ENCODE measurements at regions not wholly inside any gene's neighbourhood (a gene's known extent, or its start where the extent isn't known, plus 50 kb on each side); places are given as distances from the start of the nearest gene placed in this dataset.
A peak's percentile ranks its signal among the peaks of the same experiment; 100 is the strongest.
"Not testable (repeated sequence)": the region's sequence is repeated elsewhere in the genome, so short reads cannot be mapped to it uniquely, and the experiment has no call there.

DNA sequence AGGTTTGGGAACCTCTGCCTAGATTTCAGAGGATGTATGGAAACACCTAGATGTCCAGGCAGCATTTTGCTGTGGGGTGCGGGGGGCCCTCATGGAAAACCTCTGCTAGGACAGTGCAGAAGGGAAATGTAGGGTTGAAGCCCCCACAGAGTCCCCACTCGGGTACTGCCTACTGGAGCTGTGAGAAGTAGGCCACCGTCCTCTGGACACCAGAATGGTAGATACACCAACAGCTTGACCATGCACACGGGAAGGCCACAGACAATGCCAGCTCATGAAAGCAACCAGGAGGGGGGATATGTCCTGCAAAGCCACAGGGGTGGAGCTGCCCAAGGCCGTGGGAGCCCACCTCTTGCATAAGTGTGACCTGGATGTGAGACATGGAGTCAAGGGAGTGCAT lies 1336.5 kb downstream of the SPATA31A7 start:
- not testable (repeated sequence) for H3K4me3 ChIP-seq; H3K27ac ChIP-seq (ENCODE audit: low read depth in 1 of 2, low read length in 1 of 2); H3K9ac ChIP-seq (ENCODE audit: insufficient read depth in 1 of 2, low read length in 2 of 2); H3K9me3 ChIP-seq (ENCODE audit: control insufficient read depth in 4 of 4, insufficient read depth in 3 of 4, low read length in 3 of 4); DNase-seq; H3K36me3 ChIP-seq (ENCODE audit: control insufficient read depth in 4 of 4, insufficient read depth in 4 of 4, low read length in 4 of 4); H3K27me3 ChIP-seq (ENCODE audit: control insufficient read depth in 3 of 3, insufficient read depth in 3 of 3, low read length in 2 of 3); H3K4me1 ChIP-seq (ENCODE audit: control insufficient read depth in 5 of 5, insufficient read depth in 5 of 5, low read length in 5 of 5); ATAC-seq (ENCODE audit: insufficient read depth, low FRiP score)
- WGBS, 2 donors, result 84 to 87% methylated on average over 4 of the region's 5 CpGs

DNA sequence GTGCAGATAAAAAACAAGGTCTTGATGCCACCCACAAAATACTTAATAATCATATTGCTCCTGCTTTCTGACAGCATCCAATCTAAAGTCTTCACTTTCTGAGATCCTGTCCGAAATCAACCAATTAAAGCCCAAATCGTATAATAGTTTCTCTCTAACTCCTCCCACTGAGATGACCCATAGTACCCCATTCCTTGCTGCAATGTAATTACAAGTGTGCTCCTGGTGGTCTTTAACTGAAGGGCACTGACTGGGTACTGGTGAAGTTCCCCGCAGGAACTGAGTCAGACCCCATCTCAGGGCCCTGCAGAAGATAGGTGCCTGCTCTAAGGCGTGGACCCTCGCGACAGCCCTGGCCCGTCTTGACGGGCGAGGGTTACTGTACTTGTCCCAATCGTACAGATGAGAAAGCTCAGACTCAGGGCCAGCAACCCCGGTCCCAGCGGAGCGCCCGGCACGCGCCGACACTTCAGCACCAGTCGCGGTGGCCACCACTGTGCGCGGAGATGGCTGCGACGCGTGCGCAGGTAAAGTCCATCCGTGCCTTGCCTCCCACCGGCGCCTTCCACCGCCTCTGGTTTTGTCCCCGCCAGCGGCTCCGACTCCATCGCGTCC lies 1342.4 kb downstream of the SPATA31A7 start:
- H3K9ac ChIP-seq (ENCODE audit: insufficient read depth in 1 of 2, low read length in 2 of 2); H3K27ac ChIP-seq (ENCODE audit: low read depth in 1 of 2, low read length in 1 of 2); H3K4me1 ChIP-seq (ENCODE audit: control insufficient read depth in 5 of 5, insufficient read depth in 5 of 5, low read length in 5 of 5); H3K9me3 ChIP-seq (ENCODE audit: control insufficient read depth in 4 of 4, insufficient read depth in 3 of 4, low read length in 3 of 4); H3K36me3 ChIP-seq (ENCODE audit: control insufficient read depth in 4 of 4, insufficient read depth in 4 of 4, low read length in 4 of 4); H3K27me3 ChIP-seq (ENCODE audit: control insufficient read depth in 3 of 3, insufficient read depth in 3 of 3, low read length in 2 of 3); ATAC-seq (ENCODE audit: insufficient read depth, low FRiP score); DNase-seq; H3K4me3 ChIP-seq: not testable (repeated sequence)
- WGBS, 2 donors, result 3 to 33% methylated on average over 1 to 7 of the region's 34 CpGs

DNA sequence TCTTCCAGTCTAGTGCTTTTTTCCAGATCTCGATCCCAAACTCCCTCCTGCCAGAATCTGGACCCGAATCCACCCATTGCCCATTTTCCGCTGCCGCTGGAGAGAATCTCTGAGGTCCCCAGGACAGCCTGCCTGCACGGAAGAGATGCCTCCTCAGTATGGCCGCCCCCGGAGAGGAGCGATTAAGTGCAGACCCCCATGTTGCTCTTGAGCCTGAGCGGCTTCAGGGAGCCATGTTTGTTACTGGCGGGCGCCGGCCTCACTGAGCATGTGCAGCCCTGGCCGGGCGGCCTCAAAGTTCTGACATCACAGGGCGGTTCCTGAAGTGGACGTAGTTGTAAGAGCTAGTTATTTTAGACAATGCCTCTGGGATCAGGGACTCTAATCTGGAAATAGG lies 1342.9 kb downstream of the SPATA31A7 start:
- not testable (repeated sequence) for H3K9ac ChIP-seq (ENCODE audit: insufficient read depth in 1 of 2, low read length in 2 of 2); H3K4me1 ChIP-seq (ENCODE audit: control insufficient read depth in 5 of 5, insufficient read depth in 5 of 5, low read length in 5 of 5); H3K27ac ChIP-seq (ENCODE audit: low read depth in 1 of 2, low read length in 1 of 2); H3K9me3 ChIP-seq (ENCODE audit: control insufficient read depth in 4 of 4, insufficient read depth in 3 of 4, low read length in 3 of 4); DNase-seq; H3K27me3 ChIP-seq (ENCODE audit: control insufficient read depth in 3 of 3, insufficient read depth in 3 of 3, low read length in 2 of 3); H3K4me3 ChIP-seq; H3K36me3 ChIP-seq (ENCODE audit: control insufficient read depth in 4 of 4, insufficient read depth in 4 of 4, low read length in 4 of 4); ATAC-seq (ENCODE audit: insufficient read depth, low FRiP score)
- WGBS, 2 donors, result 0 to 20% methylated on average over 2 to 8 of the region's 16 CpGs

DNA sequence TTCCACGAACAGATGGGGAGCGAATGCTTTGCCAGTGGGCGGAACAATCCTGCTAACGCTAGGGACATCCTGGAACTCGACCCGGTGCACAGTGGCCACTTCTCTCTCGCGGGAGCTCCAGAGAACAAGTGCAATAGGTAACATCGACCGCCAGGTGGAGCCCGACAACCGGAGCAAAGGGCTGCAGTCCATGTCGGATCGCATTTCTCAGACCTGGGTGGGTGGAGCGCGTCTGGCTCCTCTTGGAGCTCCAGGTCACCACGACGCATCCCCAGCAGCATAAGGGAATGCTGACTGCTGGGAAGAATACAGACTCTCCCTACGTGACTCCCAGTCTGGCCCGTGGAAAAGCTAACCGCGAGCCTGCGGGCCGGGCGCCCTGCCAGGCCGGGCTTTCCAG lies 1360.7 kb downstream of the SPATA31A7 start:
- not testable (repeated sequence) for H3K27ac ChIP-seq (ENCODE audit: low read depth in 1 of 2, low read length in 1 of 2); H3K4me3 ChIP-seq; DNase-seq; H3K9me3 ChIP-seq (ENCODE audit: control insufficient read depth in 4 of 4, insufficient read depth in 3 of 4, low read length in 3 of 4); H3K4me1 ChIP-seq (ENCODE audit: control insufficient read depth in 5 of 5, insufficient read depth in 5 of 5, low read length in 5 of 5); H3K27me3 ChIP-seq (ENCODE audit: control insufficient read depth in 3 of 3, insufficient read depth in 3 of 3, low read length in 2 of 3); H3K36me3 ChIP-seq (ENCODE audit: control insufficient read depth in 4 of 4, insufficient read depth in 4 of 4, low read length in 4 of 4); H3K9ac ChIP-seq (ENCODE audit: insufficient read depth in 1 of 2, low read length in 2 of 2)
- WGBS, 2 donors, result 6 to 9% methylated on average over 8 to 18 of the region's 26 CpGs
- peak; percentile 75 for ATAC-seq (ENCODE audit: insufficient read depth, low FRiP score)

DNA sequence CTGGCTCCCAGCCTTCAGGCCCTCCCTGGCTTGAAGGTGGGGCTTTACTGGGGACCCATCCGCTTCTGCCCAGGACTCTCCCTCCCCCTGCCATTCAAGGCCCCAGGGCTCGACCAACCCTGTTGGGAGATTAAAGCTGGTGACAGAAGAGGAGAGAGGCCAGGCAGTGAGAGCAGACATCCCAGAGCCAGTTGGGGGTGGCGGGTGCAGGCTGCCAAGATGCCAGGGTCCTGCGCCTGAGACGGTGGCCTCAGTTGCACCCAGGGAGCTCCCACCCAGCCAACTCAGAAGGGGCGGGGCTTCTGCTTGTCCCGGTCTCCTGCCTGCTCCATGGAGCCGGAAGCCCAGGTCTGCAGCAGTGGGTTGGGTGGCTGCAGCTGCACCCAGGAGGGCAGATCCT lies 1370.8 kb downstream of the SPATA31A7 start:
- ATAC-seq (ENCODE audit: insufficient read depth, low FRiP score); H3K4me1 ChIP-seq (ENCODE audit: control insufficient read depth in 5 of 5, insufficient read depth in 5 of 5, low read length in 5 of 5); H3K27ac ChIP-seq (ENCODE audit: low read depth in 1 of 2, low read length in 1 of 2); H3K4me3 ChIP-seq; DNase-seq; H3K36me3 ChIP-seq (ENCODE audit: control insufficient read depth in 4 of 4, insufficient read depth in 4 of 4, low read length in 4 of 4); H3K27me3 ChIP-seq (ENCODE audit: control insufficient read depth in 3 of 3, insufficient read depth in 3 of 3, low read length in 2 of 3); H3K9ac ChIP-seq (ENCODE audit: insufficient read depth in 1 of 2, low read length in 2 of 2); H3K9me3 ChIP-seq (ENCODE audit: control insufficient read depth in 4 of 4, insufficient read depth in 3 of 4, low read length in 3 of 4): not testable (repeated sequence)
- 72 to 77% methylated on average over 3 of the region's 8 CpGs for WGBS, 2 donors

DNA sequence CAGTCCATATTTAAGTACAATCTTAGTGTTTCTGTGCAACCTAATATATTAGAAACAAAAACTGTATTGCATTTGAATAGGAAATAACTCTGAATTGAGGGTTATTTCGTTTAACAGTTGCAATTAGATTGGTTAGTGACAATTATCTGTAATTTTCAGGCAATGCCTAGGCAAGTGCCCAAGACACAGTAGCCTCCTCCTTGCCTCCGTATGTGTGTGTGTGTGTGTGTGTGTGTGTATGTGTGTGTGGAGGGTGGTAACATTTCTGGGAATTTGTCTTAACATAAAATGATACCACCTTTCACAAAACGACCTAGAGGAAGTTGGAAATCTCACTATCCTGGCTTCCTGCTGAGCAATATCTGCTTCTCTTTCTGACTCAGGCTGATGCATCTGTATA lies 1375.3 kb downstream of the SPATA31A7 start:
- H3K27ac ChIP-seq (ENCODE audit: low read depth in 1 of 2, low read length in 1 of 2); H3K9me3 ChIP-seq (ENCODE audit: control insufficient read depth in 4 of 4, insufficient read depth in 3 of 4, low read length in 3 of 4); H3K4me1 ChIP-seq (ENCODE audit: control insufficient read depth in 5 of 5, insufficient read depth in 5 of 5, low read length in 5 of 5); H3K27me3 ChIP-seq (ENCODE audit: control insufficient read depth in 3 of 3, insufficient read depth in 3 of 3, low read length in 2 of 3); H3K4me3 ChIP-seq; H3K36me3 ChIP-seq (ENCODE audit: control insufficient read depth in 4 of 4, insufficient read depth in 4 of 4, low read length in 4 of 4); DNase-seq; H3K9ac ChIP-seq (ENCODE audit: insufficient read depth in 1 of 2, low read length in 2 of 2); ATAC-seq (ENCODE audit: insufficient read depth, low FRiP score): not testable (repeated sequence)
- WGBS, 2 donors, result 32 to 40% methylated on average over 1 of the region's 3 CpGs

DNA sequence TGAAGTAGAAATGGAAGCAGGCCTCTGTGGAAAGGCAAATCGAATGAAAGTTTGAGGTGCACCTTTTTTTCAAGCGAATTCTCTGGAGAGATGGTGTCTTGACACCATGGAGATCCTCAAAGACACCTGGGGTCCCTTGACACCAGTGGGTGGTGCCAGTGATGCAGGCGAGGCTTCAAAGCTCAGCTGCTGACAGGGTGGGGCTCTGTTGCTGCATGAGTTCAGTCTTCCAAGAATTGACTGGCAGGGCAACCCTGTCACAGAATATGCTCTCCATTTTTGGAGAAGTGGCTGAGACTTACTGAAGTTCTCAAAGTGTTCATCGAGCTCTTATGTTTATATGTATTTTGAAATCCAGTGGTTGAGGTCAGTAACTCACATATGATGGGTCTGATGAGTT lies 1376.6 kb downstream of the SPATA31A7 start:
- not testable (repeated sequence) for ATAC-seq (ENCODE audit: insufficient read depth, low FRiP score)
- WGBS, 2 donors, result no CpG with 5 or more reads among the region's 4 CpGs

DNA sequence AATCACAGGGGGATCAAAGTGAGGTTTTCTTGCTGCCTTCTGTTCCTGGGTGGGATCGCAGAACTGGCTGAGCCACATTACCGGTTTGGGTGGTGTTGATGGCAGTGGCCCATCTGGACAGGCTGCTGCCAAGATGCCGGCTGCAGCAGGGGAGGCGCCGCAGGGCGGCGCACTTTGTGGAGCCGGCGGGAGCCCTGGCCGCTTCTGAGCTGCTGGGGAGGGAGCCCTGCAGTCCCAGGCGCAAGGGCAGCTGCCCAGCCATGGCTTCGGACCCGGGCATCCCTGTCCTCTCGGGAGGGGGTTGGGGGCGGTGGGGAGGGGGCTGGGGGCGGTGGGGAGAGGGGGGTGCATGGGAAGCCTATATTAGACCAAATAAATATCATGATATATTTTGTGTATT lies 1407.3 kb downstream of the SPATA31A7 start:
- WGBS, 2 donors, result 48% methylated on average over 6 of the region's 16 CpGs; no CpG with 5 or more reads in 1 of the 2 donors
- H3K27me3 ChIP-seq (ENCODE audit: control insufficient read depth in 3 of 3, insufficient read depth in 3 of 3, low read length in 2 of 3); H3K9ac ChIP-seq (ENCODE audit: insufficient read depth in 1 of 2, low read length in 2 of 2); H3K27ac ChIP-seq (ENCODE audit: low read depth in 1 of 2, low read length in 1 of 2); H3K9me3 ChIP-seq (ENCODE audit: control insufficient read depth in 4 of 4, insufficient read depth in 3 of 4, low read length in 3 of 4); ATAC-seq (ENCODE audit: insufficient read depth, low FRiP score); DNase-seq; H3K36me3 ChIP-seq (ENCODE audit: control insufficient read depth in 4 of 4, insufficient read depth in 4 of 4, low read length in 4 of 4); H3K4me3 ChIP-seq; H3K4me1 ChIP-seq (ENCODE audit: control insufficient read depth in 5 of 5, insufficient read depth in 5 of 5, low read length in 5 of 5): not testable (repeated sequence)

More for the DNA sequence above, 1376.6 kb downstream of the SPATA31A7 start:
- not testable (repeated sequence) for H3K36me3 ChIP-seq (ENCODE audit: control insufficient read depth in 4 of 4, insufficient read depth in 4 of 4, low read length in 4 of 4); DNase-seq; H3K4me1 ChIP-seq (ENCODE audit: control insufficient read depth in 5 of 5, insufficient read depth in 5 of 5, low read length in 5 of 5); H3K9me3 ChIP-seq (ENCODE audit: control insufficient read depth in 4 of 4, insufficient read depth in 3 of 4, low read length in 3 of 4); H3K27me3 ChIP-seq (ENCODE audit: control insufficient read depth in 3 of 3, insufficient read depth in 3 of 3, low read length in 2 of 3); H3K9ac ChIP-seq (ENCODE audit: insufficient read depth in 1 of 2, low read length in 2 of 2); H3K4me3 ChIP-seq; H3K27ac ChIP-seq (ENCODE audit: low read depth in 1 of 2, low read length in 1 of 2)
